Adrenal gland (tissue), 9 donors: ENCODE measurements at regions not wholly inside any gene's neighbourhood (a gene's known extent, or its start where the extent isn't known, plus 50 kb on each side); places are given as distances from the start of the nearest gene placed in this dataset.

Source experiments
- DNase-seq, 7 donors: peaks; one replicate each; pipeline ENCODE4 v3.0.0-alpha.2; 2019 to 2020
- H3K27ac ChIP-seq, 5 donors: fragments of 200-600 bp; sonication (generic) in 4 of 5; 1 replicate in 3 of 5; 2 replicates in 2 of 5; pipeline versions ENCODE4 v1.5.1 to v1.8.0; 2016 to 2020; ENCODE audit warnings: mild to moderate bottlenecking in 1 of 5
- H3K27me3 ChIP-seq: fragments of 200-600 bp; 2 replicates; pipeline ENCODE4 v1.8.0; 2021
- H3K36me3 ChIP-seq, 2 donors: fragments of 200-600 bp; replicated peaks in 1 of 2; 1 replicate in 1 of 2; 2 replicates in 1 of 2; pipeline versions ENCODE4 v1.5.1 to v1.8.0; 2018 to 2022
- H3K4me1 ChIP-seq, 2 donors: fragments of 200-600 bp; replicated peaks in 1 of 2; 1 replicate in 1 of 2; 2 replicates in 1 of 2; pipeline versions ENCODE4 v1.5.1 to v1.8.0; 2018 to 2021
- H3K4me3 ChIP-seq, 4 donors: fragments of 200-600 bp; sonication (generic) in 3 of 4; one replicate each; pipeline ENCODE4 v1.5.1; 2016 to 2018
- H3K9me3 ChIP-seq, 3 donors: fragments of 200-600 bp; sonication (generic) in 1 of 3; replicated peaks in 1 of 3; 1 replicate in 2 of 3; 2 replicates in 1 of 3; pipeline versions ENCODE4 v1.5.1 to v1.8.0; 2016 to 2021
- CTCF ChIP-seq, 6 experiments: fragments of 450-650 bp in 4 of 6; fragments of 200-600 bp in 2 of 6; sonication (generic) in 1 of 6; IDR thresholded peaks; 1 replicate in 5 of 6; 2 replicates in 1 of 6; pipeline versions ENCODE4 v1.5.1 to v1.8.0; 2016 to 2021; ENCODE audit warnings: antibody characterized with exemption in 6 of 6, mild to moderate bottlenecking in 2 of 6, moderate library complexity in 1 of 6
- POLR2A ChIP-seq, 2 donors: fragments of 450-650 bp; IDR thresholded peaks; one replicate each; pipeline ENCODE4 v1.6.1; 2017; ENCODE audit warnings: antibody characterized with exemption in 2 of 2, mild to moderate bottlenecking in 2 of 2, moderate library complexity in 1 of 2
- WGBS, 4 donors: extraction: QIAGEN DNeasy Blood & Tissue Kit in 2 of 4; methylation state at CpG; one replicate each; pipeline versions ENCODE4 v1.1.5 to v1.1.7; 2013 to 2017; 5-methylcytosine and 5-hydroxymethylcytosine counted together
- intact Hi-C, 2 donors: fragments of 100-400 bp; cut with DNase I; formaldehyde crosslinking; loops; one replicate each; pipeline versions ENCODE4 v1.14.1 to v1.15.0; 2022 to 2023
- donor health status: healthy with polysubstance abuse.
- donor health status: Bipolar disorder and iron deficiency.
- donor health status: DM: yes; HTN: yes; CAD: no.
- donor health status: DM: no; HTN: no; CAD: no.
- donor health status: DM: no; HTN: no; CAD: no.

DNA sequence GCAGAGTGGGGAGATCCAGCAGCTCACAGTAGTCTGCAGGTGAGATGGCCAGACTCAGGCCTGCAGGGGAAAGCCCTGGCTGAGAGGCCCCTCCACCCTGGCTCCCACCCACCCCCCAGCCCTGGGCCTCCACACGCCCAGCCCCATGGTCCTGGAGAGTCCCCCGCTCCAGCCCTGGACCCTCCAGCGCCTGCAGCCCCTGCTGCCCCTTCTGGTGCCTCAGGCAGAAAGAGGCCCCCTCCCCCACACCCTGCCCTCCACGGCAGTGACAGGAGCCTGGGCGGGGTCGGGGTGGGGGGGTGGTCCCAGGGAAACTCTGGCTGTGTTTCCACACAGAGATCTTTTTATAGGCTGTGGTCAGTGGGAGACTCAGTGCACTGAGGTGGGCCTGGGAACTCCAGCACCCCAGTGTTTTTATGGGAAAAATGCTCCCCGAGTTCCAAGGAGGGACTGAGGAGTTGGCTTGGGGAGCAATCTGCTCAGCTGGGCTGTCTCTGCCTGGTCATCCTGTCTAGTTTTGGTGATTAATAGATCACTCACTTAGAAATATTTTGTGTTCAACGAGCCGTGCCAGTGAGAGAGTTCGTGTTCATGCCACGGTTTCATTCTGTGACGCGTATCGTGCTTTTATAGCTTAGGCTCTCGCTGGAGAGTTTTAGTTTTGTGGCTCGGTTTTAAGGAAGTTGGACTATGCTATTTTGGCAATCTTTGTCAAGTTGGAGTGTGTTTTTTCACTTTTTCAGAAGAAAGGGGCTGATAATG, 53.1 kb upstream of the HGFAC start:
- H3K4me3 ChIP-seq = peak overlapping the region in 1 of 4 donors; percentile 42
- peak in 2 of 7 donors; percentile 27 for DNase-seq
- H3K36me3 ChIP-seq = no peaks in the 10 kb centered on the region
- peak overlapping the region; percentile 16 to 89 (median 69) for H3K27ac ChIP-seq
- no peaks in the 10 kb centered on the region for H3K27me3 ChIP-seq
- intact Hi-C loops = no loop called here
- no peaks in the 10 kb centered on the region for H3K9me3 ChIP-seq
- H3K4me1 ChIP-seq = peaks cover 4 to 12% of the 10 kb centered on the region in 2 donors
- WGBS, 4 donors = 42 to 58% (median 55%) methylated on average over 13 to 16 of the region's 16 CpGs
- TF ChIP-seq CTCF (IDR thresholded peaks at IDR 0.05) (no peak), POLR2A (IDR thresholded peaks at IDR 0.05) (no peak)

- intact Hi-C loops = no loop called here
- no peak overlapping the region for H3K4me3 ChIP-seq
These were observed 52.2 kb upstream of the HGFAC start for GRCh38 chr4:3389233-3390215.

DNA sequence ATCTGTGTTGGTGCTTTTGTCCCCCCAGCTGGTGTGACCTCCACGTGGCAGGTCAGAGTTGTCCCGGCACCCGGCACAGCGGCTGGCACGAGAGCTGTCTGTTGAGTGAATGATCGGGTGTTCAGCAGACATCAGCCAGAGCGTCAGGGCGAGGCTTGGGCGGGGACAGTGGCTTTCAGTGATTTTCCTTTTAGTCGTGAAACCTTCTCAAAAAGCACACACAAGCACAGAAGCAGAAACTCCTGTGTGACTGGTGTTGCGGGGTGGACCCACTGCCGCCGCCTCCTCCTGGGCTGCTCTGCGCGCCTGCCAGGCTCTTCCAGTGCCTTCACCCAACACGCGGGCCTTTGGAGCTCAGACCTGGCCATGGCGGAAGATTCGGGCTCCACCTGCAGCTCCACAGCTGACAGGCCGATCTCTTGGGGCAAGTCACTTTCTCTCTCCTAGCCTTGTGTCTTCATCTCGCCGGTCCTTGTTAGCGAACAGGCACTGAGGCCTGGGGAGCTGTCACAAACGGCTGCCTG, 51.4 kb upstream of the HGFAC start:
- 91 to 94% (median 92%) methylated on average over 20 to 24 of the region's 24 CpGs for WGBS, 4 donors
- TF ChIP-seq POLR2A (IDR thresholded peaks at IDR 0.05) = no peak
- no peak for TF ChIP-seq CTCF (IDR thresholded peaks at IDR 0.05)
- H3K27ac ChIP-seq = no peak overlapping the region
- intact Hi-C loops = no loop called here
- H3K27me3 ChIP-seq = no peaks in the 10 kb centered on the region
- no peaks in the 10 kb centered on the region for H3K9me3 ChIP-seq
- H3K4me3 ChIP-seq = no peak overlapping the region
- peaks cover 4 to 12% of the 10 kb centered on the region in 2 donors for H3K4me1 ChIP-seq
- no peaks in the 10 kb centered on the region for H3K36me3 ChIP-seq
- peak in 1 of 7 donors; percentile 12 for DNase-seq

More at GRCh38 chr4:3389233-3390215, 52.2 kb upstream of the HGFAC start:
- peak overlapping the region in 3 of 5 donors; percentile 69 to 89 (median 79) for H3K27ac ChIP-seq
- peaks cover 4 to 12% of the 10 kb centered on the region in 2 donors for H3K4me1 ChIP-seq
- 84 to 90% (median 87%) methylated on average over 31 to 32 of the region's 32 CpGs for WGBS, 4 donors
- TF ChIP-seq POLR2A (IDR thresholded peaks at IDR 0.05) = no peak
- no peak for TF ChIP-seq CTCF (IDR thresholded peaks at IDR 0.05)
- no peaks in the 10 kb centered on the region for H3K9me3 ChIP-seq
- H3K27me3 ChIP-seq = no peaks in the 10 kb centered on the region
- peak in 1 of 7 donors; percentile 14 for DNase-seq
- H3K36me3 ChIP-seq = no peaks in the 10 kb centered on the region

GRCh38 chr4:3391422-3391821, 50.3 kb upstream of the HGFAC start:
- intact Hi-C loops = no loop called here
- H3K27me3 ChIP-seq = no peaks in the 10 kb centered on the region
- 91 to 98% (median 95%) methylated on average over 9 of the region's 9 CpGs for WGBS, 4 donors
- no peak overlapping the region for H3K4me3 ChIP-seq
- no peak overlapping the region for H3K27ac ChIP-seq
- peak in 2 of 7 donors; percentile 2 to 11 for DNase-seq
- peaks cover 4 to 8% of the 10 kb centered on the region in 2 donors for H3K4me1 ChIP-seq
- no peaks in the 10 kb centered on the region for H3K9me3 ChIP-seq
- no peaks in the 10 kb centered on the region for H3K36me3 ChIP-seq
- TF ChIP-seq POLR2A (IDR thresholded peaks at IDR 0.05) (no peak), CTCF (IDR thresholded peaks at IDR 0.05) (no peak)
